B cell (primary cell): ENCODE measurements at regions not wholly inside any gene's neighbourhood (a gene's known extent, or its start where the extent isn't known, plus 50 kb on each side); places are given as distances from the start of the nearest gene placed in this dataset.

ENCODE experiments used
- CTCF ChIP-seq: fragments of 200-600 bp; IDR thresholded peaks from one replicate; pipeline ENCODE4 v1.8.0; 2022; ENCODE audit warnings: antibody characterized with exemption, mild to moderate bottlenecking
- EZH2 ChIP-seq: IDR thresholded peaks from 2 replicates; pipeline ENCODE4 v1.6.1; 2012; ENCODE audit warnings: borderline replicate concordance, low read depth, mild to moderate bottlenecking, moderate library complexity, low read length; ENCODE audit not compliant: insufficient read depth, poor library complexity, severe bottlenecking

DNA sequence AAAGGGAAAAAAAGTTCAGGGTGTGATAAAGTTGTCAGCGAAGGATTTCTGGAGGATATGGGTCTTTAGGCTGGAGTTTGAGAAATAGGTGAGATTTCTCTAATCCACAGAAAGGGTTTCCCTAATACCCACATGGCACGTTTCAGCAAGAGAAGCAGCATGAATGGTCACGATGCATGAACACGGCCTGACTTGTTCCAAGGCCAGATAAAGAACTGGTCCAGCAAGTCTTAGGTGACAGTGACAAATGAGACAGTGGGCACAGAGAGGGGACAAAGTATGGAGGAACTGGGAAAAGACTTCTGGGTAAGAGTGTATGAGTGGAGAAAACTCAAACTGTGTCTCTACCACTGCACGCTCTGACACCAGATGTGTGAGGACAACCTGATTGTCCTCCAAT lies 262.0 kb upstream of the FOXQ1 start:
- TF ChIP-seq CTCF (no peak), EZH2 (no peak)
